Inflammatory macrophage treated with lipopolysaccharide for 1 hour (primary cell): ENCODE measurements at regions not wholly inside any gene's neighbourhood (a gene's known extent, or its start where the extent isn't known, plus 50 kb on each side); places are given as distances from the start of the nearest gene placed in this dataset.

Experiments
- DNase-seq, 2 donors: peaks; one replicate each; pipeline ENCODE4 v3.0.0-alpha.2; 2020 to 2022

GRCh38 chr14:51780741-51781140 is 79.7 kb upstream of the GNG2 start:
- no peak for DNase-seq

DNA sequence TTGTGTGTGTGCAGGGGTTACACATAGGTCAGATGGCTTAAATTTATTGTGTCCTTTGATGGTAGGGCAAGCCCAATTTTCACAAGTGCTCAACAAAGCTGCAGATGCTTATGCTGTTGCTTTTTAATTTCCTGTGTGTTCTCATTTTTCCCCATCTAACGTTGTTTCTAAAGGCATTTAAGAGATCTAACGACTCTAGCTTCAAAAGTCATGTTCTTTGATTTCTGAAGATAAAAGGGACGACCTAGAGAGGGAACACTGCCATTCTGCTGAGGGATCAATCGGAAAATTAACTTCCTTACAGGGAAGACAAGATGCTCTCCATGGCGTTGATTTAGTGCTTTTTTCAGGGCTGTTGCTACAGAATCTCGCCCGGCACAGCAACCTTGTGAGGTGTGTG is 79.0 kb upstream of the GNG2 start:
- DNase-seq: no peak

DNA sequence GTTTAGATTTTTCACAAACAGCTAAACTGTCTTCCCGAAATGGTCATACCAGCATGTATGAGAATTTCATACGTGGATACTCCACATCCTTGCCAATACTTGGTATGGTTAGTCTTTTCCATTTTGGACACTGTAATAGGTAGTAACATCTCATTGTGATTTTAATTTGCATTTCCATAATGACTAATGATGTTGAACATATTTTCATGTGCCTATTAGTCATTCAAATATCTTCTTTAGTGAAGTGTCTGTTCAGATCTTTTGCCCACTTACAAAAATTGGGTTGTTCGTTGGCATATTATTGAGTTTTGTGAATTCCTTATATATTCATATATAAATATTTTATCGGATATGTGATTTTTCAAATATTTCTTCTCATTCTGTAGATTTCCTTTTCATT is 78.0 kb upstream of the GNG2 start:
- no peak for DNase-seq

DNA sequence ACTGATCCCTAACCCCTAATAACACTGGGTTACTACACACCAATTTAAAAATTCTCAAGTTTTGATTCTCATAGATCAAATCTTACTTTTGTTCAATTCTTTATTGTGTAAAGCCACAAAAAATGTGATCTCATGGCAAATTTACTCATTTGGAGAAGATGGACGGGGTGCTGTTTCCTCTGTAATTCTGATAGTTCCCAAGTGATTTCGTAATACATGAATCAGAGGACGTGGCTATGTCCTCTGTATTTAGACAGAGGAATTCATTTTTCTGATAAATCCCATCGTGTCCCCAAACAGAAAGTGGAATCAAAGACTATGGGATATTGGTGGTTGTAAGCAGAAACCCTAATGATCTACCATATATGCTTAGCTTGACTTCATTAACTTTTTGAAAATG is 76.6 kb upstream of the GNG2 start:
- peak; percentile 79 to 85 for DNase-seq

DNA sequence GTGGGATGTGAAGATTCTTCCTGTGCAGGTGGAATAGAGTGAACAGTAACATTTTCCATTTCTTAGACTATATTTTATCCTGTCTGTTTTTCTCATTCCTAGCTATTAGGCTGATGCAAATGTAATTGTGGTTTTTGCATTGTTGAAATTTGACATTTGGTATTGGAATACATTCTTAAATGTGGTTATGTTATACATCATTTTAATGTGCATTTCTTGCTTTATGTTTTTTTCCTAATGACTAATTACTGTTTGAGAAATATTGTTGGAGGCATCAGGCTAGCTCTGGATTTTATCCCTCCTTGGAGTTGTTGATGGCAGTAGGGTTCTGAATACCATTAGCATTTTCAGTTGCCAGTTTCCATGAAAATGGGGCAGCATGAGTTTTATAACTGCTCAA is 75.9 kb upstream of the GNG2 start:
- no peak for DNase-seq

DNA sequence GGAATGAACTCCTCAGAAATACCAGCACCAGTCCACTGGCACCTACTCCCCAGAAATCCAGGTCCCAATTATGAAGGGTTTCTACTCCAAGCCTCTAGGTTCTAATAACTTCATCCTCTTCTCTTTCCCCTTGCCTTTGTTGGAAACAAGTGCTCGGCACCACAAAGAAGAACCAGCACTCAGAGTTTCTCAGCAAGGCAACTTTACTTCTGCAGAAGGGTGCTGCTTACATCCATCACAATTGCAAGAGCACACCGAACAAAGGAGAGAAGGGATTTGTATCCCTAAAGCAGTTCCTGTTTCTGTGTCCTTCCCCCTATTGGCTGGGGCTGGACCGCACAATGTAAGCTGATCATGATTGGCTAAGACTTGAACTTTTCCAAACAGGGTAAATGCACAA is 74.2 kb upstream of the GNG2 start:
- no peak for DNase-seq

GRCh38 chr14:51787352-51787751 is 73.1 kb upstream of the GNG2 start:
- no peak for DNase-seq

DNA sequence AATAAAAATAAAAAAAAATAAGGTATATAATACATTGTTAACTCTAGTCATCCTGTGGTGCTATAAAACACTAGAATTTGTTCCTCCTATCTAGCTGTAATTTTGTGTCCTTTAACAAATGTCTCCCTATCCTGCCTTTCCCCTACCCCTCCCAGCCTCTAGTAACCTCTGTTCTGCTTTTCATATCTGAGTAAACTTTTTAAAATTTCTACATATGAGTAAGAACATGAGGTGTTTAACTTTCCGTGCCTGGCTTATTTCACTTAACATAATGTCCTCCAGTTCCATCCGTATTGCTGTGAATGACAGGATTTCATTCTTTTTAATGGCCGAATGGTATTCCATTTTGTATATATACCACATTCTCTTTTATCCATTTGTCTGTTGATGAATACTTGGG is 71.3 kb upstream of the GNG2 start:
- DNase-seq: peak; percentile 53 to 65

- DNase-seq: peak; percentile 72 to 83
Observed at GRCh38 chr14:51789596-51789995, 70.8 kb upstream of the GNG2 start.

GRCh38 chr14:51792809-51793208 is 67.6 kb upstream of the GNG2 start:
- DNase-seq: no peak

DNA sequence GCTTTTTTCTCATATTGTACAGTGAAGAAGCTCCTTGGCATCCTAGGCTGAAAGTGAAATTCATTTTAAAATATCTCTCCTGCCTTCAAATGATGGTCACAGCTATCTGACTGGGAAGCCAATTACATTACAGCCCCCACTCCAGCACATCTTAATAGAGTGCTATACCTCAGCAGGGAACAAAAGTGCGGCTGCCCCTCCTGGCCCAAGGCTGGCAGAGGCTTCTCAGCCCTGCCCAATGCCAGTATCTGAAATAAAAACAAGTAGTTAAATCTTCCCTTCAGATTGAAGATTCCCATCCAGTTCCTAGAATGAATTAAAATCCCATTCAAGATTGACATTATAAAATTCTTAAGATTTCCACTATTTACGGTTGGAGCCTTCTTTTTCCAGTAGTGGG is 54.9 kb upstream of the GNG2 start:
- DNase-seq: no peak

GRCh38 chr14:51806026-51807023 is 54.1 kb upstream of the GNG2 start:
- DNase-seq: no peak

- DNase-seq: no peak
Observed at GRCh38 chr14:51807356-51807755, 53.1 kb upstream of the GNG2 start.
